Activated CD8-positive, alpha-beta memory T cell treated with anti-CD3 and anti-CD28 coated beads for 36 hours (primary cell): ENCODE measurements at regions not wholly inside any gene's neighbourhood (a gene's known extent, or its start where the extent isn't known, plus 50 kb on each side); places are given as distances from the start of the nearest gene placed in this dataset.

ENCODE experiments used
- CTCF ChIA-PET: fragments of 350-600 bp; sonication (Branson Sonifier 250); formaldehyde crosslinking; loops from one replicate; lab custom pipeline; 2021; ENCODE audit warnings: antibody characterized with exemption; lab: Charles Lee
- POLR2A ChIA-PET: fragments of 350-600 bp; sonication (Branson Sonifier 250); formaldehyde crosslinking; loops from one replicate; lab custom pipeline; 2021; ENCODE audit warnings: antibody characterized with exemption; lab: Charles Lee

GRCh38 chr2:128552141-128552805 is 233.6 kb upstream of the HS6ST1 start:
- CTCF ChIA-PET = no interaction called here
- POLR2A ChIA-PET = no interaction called here

GRCh38 chr2:128552806-128553551 is 234.3 kb upstream of the HS6ST1 start:
- CTCF ChIA-PET = no interaction called here
- POLR2A ChIA-PET = no interaction called here

- ChIA-PET CTCF (no interaction called here), POLR2A (no interaction called here)
Measured at GRCh38 chr2:128554151-128554769, 235.6 kb upstream of the HS6ST1 start.

- ChIA-PET POLR2A (no interaction called here), CTCF (no interaction called here)
Measured at GRCh38 chr2:128555433-128555832, 236.8 kb upstream of the HS6ST1 start.

GRCh38 chr2:128556089-128556488 is 237.4 kb upstream of the HS6ST1 start:
- POLR2A ChIA-PET = no interaction called here
- CTCF ChIA-PET = no interaction called here

- POLR2A ChIA-PET = interaction anchor here (0.6 kb wide), 1 partner anchor 517 kb away, joined by 3 read pairs; no protein-coding TSS in a partner anchor
- CTCF ChIA-PET = no interaction called here
Measured at GRCh38 chr2:128556633-128557032, 238.0 kb upstream of the HS6ST1 start.

- POLR2A ChIA-PET = interaction anchor here (0.6 kb wide), 1 partner anchor 517 kb away, joined by 3 read pairs; no protein-coding TSS in a partner anchor
- CTCF ChIA-PET = no interaction called here
Measured at GRCh38 chr2:128557069-128557468, 238.4 kb upstream of the HS6ST1 start.

GRCh38 chr2:128557831-128558241 is 239.2 kb upstream of the HS6ST1 start:
- CTCF ChIA-PET = no interaction called here
- POLR2A ChIA-PET = no interaction called here

GRCh38 chr2:128558441-128558840 is 239.8 kb upstream of the HS6ST1 start:
- CTCF ChIA-PET = no interaction called here
- POLR2A ChIA-PET = no interaction called here

GRCh38 chr2:128558895-128559532 is 240.3 kb upstream of the HS6ST1 start:
- POLR2A ChIA-PET = no interaction called here
- CTCF ChIA-PET = no interaction called here

GRCh38 chr2:128559533-128560515 is 241.2 kb upstream of the HS6ST1 start:
- CTCF ChIA-PET = no interaction called here
- POLR2A ChIA-PET = no interaction called here

GRCh38 chr2:128560718-128561117 is 242.1 kb upstream of the HS6ST1 start:
- CTCF ChIA-PET = no interaction called here
- POLR2A ChIA-PET = no interaction called here

GRCh38 chr2:128562471-128563347 is 244.0 kb upstream of the HS6ST1 start:
- CTCF ChIA-PET = no interaction called here

GRCh38 chr2:128563348-128563687 is 244.7 kb upstream of the HS6ST1 start:
- ChIA-PET POLR2A (no interaction called here), CTCF (no interaction called here)

More at GRCh38 chr2:128562471-128563347, 244.0 kb upstream of the HS6ST1 start:
- POLR2A ChIA-PET = no interaction called here

GRCh38 chr2:128564131-128564530 is 245.5 kb upstream of the HS6ST1 start:
- POLR2A ChIA-PET = no interaction called here
- CTCF ChIA-PET = no interaction called here

GRCh38 chr2:128564551-128564950 is 245.9 kb upstream of the HS6ST1 start:
- ChIA-PET POLR2A (no interaction called here), CTCF (no interaction called here)

- ChIA-PET POLR2A (no interaction called here), CTCF (no interaction called here)
Measured at GRCh38 chr2:128565441-128565840, 246.8 kb upstream of the HS6ST1 start.

- ChIA-PET CTCF (no interaction called here), POLR2A (no interaction called here)
Measured at GRCh38 chr2:128566671-128567070, 248.0 kb upstream of the HS6ST1 start.
